ENCODE measurements at regions not wholly inside any gene's neighbourhood (a gene's known extent, or its start where the extent isn't known, plus 50 kb on each side); places are given as distances from the start of the nearest gene placed in this dataset.

DNA sequence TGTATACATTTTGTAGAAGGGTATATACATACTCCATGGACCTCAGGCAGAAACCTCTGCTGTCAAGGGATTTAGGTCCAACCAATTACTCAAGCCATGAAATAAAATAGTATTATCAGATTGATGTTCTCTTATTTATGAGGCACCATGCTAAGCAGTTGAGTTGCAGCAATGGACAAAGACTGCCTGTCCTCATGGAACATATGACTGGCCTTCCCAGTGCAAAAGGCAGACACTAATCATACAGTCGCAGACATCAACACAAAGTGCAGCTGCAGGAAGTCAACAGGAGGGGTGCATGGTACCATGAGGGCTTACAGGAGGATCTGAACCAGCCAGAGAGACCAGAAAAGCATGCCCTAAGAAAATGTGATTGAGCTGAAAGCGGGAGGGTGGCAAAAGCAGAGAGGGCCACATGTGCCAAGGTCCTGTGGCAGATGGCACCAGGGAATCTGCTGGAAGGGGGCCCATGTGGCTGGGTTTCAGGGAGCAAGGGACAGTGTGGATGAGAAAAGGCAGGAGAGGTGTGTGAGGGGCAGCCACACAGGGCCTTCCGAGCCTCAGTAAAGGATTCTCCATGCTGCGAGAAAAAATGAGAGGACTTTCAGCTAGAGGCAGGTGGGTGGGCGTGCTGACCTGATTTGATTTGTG, 61.4 kb upstream of the RNF152 start:
- H2AFZ ChIP-seq, result no peak overlapping the region
- no peaks in the 10 kb centered on the region for H3K4me1 ChIP-seq (replicated peaks; ENCODE audit: insufficient read depth)
- no peaks in the 10 kb centered on the region for H3K79me2 ChIP-seq (ENCODE audit: low read depth)
- no peak for DNase-seq
- CTCF ChIA-PET, result no interaction called here
- H3K27me3 ChIP-seq (ENCODE audit: insufficient read depth, low read depth), result no peaks in the 10 kb centered on the region
- intact Hi-C loops (cut with micrococcal nuclease; ENCODE audit: unreplicated experiment), result no loop called here
- H3K4me3 ChIP-seq, result no peak overlapping the region
- no peaks in the 10 kb centered on the region for H3K36me3 ChIP-seq (ENCODE audit: low read depth)
- BruUV-seq (replicated peaks), result no TSS peak
- H3F3A ChIP-seq (ENCODE audit: insufficient read depth, low read depth), result no peaks in the 10 kb centered on the region
- TF ChIP-seq, protein P1, sequence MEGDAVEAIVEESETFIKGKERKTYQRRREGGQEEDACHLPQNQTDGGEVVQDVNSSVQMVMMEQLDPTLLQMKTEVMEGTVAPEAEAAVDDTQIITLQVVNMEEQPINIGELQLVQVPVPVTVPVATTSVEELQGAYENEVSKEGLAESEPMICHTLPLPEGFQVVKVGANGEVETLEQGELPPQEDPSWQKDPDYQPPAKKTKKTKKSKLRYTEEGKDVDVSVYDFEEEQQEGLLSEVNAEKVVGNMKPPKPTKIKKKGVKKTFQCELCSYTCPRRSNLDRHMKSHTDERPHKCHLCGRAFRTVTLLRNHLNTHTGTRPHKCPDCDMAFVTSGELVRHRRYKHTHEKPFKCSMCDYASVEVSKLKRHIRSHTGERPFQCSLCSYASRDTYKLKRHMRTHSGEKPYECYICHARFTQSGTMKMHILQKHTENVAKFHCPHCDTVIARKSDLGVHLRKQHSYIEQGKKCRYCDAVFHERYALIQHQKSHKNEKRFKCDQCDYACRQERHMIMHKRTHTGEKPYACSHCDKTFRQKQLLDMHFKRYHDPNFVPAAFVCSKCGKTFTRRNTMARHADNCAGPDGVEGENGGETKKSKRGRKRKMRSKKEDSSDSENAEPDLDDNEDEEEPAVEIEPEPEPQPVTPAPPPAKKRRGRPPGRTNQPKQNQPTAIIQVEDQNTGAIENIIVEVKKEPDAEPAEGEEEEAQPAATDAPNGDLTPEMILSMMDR (conservative IDR thresholded peaks at IDR 0.05), result no peak
- TF ChIP-seq EZH2 (IDR thresholded peaks at IDR 0.05; ENCODE audit: low read depth), result no peak
- H3K27ac ChIP-seq, result no peak overlapping the region
- no peaks in the 10 kb centered on the region for H3K9me2 ChIP-seq (ENCODE audit: insufficient read depth)
- H3K4me2 ChIP-seq, result no peak overlapping the region
- H4K20me1 ChIP-seq (ENCODE audit: insufficient read depth), result no peaks in the 10 kb centered on the region
- POLR2A ChIA-PET (ENCODE audit: unreplicated experiment), result no interaction called here
- no peaks in the 10 kb centered on the region for H3K9me3 ChIP-seq (ENCODE audit: insufficient read depth, low read depth)

DNA sequence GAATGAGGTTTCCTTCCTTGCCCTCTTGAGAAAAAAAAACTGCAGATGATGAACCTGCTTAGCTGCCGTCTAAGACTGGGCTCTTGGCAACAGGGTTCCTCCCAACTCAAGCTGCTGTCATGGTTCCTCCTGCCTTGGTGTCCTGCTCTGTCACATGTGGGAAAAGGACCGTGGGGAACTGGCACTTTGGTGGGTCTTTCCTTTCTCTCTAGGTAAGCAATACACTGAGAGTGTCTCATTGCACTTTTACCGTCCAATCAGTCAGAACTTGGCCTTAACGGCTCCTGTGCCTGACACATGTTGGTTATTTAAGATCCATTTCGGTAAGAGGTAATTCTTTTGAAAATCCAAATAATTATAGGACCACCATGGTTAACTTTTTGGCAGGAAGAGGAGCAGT, 60.8 kb upstream of the RNF152 start:
- Histone ChIP-seq H3K4me3 (no peak overlapping the region), H3K4me1 (replicated peaks; ENCODE audit: insufficient read depth) (no peaks in the 10 kb centered on the region), H3K27ac (no peak overlapping the region), H3K36me3 (ENCODE audit: low read depth) (no peaks in the 10 kb centered on the region), H3F3A (ENCODE audit: insufficient read depth, low read depth) (no peaks in the 10 kb centered on the region), H3K9me2 (ENCODE audit: insufficient read depth) (no peaks in the 10 kb centered on the region), H3K4me2 (no peak overlapping the region), H2AFZ (no peak overlapping the region), H3K9me3 (ENCODE audit: insufficient read depth, low read depth) (no peaks in the 10 kb centered on the region), H3K79me2 (ENCODE audit: low read depth) (no peaks in the 10 kb centered on the region), H3K27me3 (ENCODE audit: insufficient read depth, low read depth) (no peaks in the 10 kb centered on the region), H4K20me1 (ENCODE audit: insufficient read depth) (no peaks in the 10 kb centered on the region)
- intact Hi-C loops (cut with micrococcal nuclease; ENCODE audit: unreplicated experiment), result no loop called here
- no TSS peak for BruUV-seq (replicated peaks)
- no peak for TF ChIP-seq EZH2 (IDR thresholded peaks at IDR 0.05; ENCODE audit: low read depth)
- TF ChIP-seq, protein P1 (conservative IDR thresholded peaks at IDR 0.05), result no peak
- ChIA-PET CTCF (no interaction called here), POLR2A (ENCODE audit: unreplicated experiment) (no interaction called here)
- DNase-seq, result no peak

DNA sequence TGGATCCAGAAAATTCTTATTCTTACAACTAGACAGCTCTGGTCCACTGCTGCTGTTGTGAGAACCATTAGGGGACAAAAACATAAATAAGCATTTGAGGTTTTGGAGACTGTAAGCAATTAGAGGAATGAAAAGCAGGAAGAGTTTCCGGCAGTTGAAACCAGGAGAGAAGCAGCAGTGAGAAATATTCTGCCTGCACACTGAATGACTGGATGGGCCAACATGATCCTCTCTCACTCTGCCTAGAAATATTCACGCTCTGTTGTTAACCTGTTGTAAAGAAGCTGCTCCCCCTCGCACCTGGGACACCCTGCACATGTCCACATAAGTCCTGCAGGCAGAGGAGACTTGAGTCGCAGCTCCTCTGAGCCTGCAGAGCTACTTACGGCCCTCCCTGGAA, 60.4 kb upstream of the RNF152 start:
- no peaks in the 10 kb centered on the region for H3F3A ChIP-seq (ENCODE audit: insufficient read depth, low read depth)
- no peaks in the 10 kb centered on the region for H3K27me3 ChIP-seq (ENCODE audit: insufficient read depth, low read depth)
- intact Hi-C loops (cut with micrococcal nuclease; ENCODE audit: unreplicated experiment), result no loop called here
- no peak overlapping the region for H3K4me3 ChIP-seq
- DNase-seq, result no peak
- no peaks in the 10 kb centered on the region for H3K9me2 ChIP-seq (ENCODE audit: insufficient read depth)
- CTCF ChIA-PET, result no interaction called here
- POLR2A ChIA-PET (ENCODE audit: unreplicated experiment), result no interaction called here
- H3K27ac ChIP-seq, result no peak overlapping the region
- no peaks in the 10 kb centered on the region for H3K9me3 ChIP-seq (ENCODE audit: insufficient read depth, low read depth)
- no peak overlapping the region for H2AFZ ChIP-seq
- H3K36me3 ChIP-seq (ENCODE audit: low read depth), result no peaks in the 10 kb centered on the region
- TF ChIP-seq, protein P1 (conservative IDR thresholded peaks at IDR 0.05), result no peak
- TF ChIP-seq EZH2 (IDR thresholded peaks at IDR 0.05; ENCODE audit: low read depth), result no peak
- no peaks in the 10 kb centered on the region for H3K79me2 ChIP-seq (ENCODE audit: low read depth)
- no peaks in the 10 kb centered on the region for H4K20me1 ChIP-seq (ENCODE audit: insufficient read depth)
- no TSS peak for BruUV-seq (replicated peaks)
- no peaks in the 10 kb centered on the region for H3K4me1 ChIP-seq (replicated peaks; ENCODE audit: insufficient read depth)
- H3K4me2 ChIP-seq, result no peak overlapping the region

Measured in PC-9 (cell line).